ENCODE measurements at regions not wholly inside any gene's neighbourhood (a gene's known extent, or its start where the extent isn't known, plus 50 kb on each side); places are given as distances from the start of the nearest gene placed in this dataset.
A peak's percentile ranks its signal among the peaks of the same experiment; 100 is the strongest.

- Histone ChIP-seq H3K9me2 (ENCODE audit: insufficient read depth, low read length) (no peaks in the 10 kb centered on the region), H2AFZ (ENCODE audit: low read length) (peak overlapping the region; percentile 39; the same call in 1 of the 2 replicates), H3K4me3 (ENCODE audit: low read depth, low read length, poor library complexity, severe bottlenecking) (no peak overlapping the region), H3K4me1 (ENCODE audit: insufficient read depth, low read length, poor library complexity, severe bottlenecking) (peaks cover 14% of the 10 kb centered on the region), H3K9me3 (ENCODE audit: low read length) (no peaks in the 10 kb centered on the region), H3K4me2 (ENCODE audit: low read length) (no peak overlapping the region), H3K27ac (ENCODE audit: low read depth, low read length, poor library complexity, severe bottlenecking) (no peak overlapping the region), H3K79me2 (ENCODE audit: insufficient read depth, low read depth, low read length) (no peaks in the 10 kb centered on the region), H4K20me1 (ENCODE audit: insufficient read depth, low read length) (no peaks in the 10 kb centered on the region), H3K36me3 (ENCODE audit: insufficient read depth, low read length) (no peaks in the 10 kb centered on the region)
- DNase-seq (ENCODE audit: low spot score): no peak
- POLR2A ChIA-PET: interaction anchor here (1.0 kb wide), 1 partner anchor 54 kb away, joined by 3 read pairs; no protein-coding TSS in a partner anchor
- no peak for TF ChIP-seq EZH2phosphoT487 (IDR thresholded peaks at IDR 0.05; ENCODE audit: borderline replicate concordance, low read depth, low read length)
- no peak for TF ChIP-seq CTCF (conservative IDR thresholded peaks at IDR 0.05; ENCODE audit: low read length)
- intact Hi-C loops (cut with micrococcal nuclease; ENCODE audit: unreplicated experiment): no loop called here
- CTCF ChIA-PET (ENCODE audit: unreplicated experiment): no interaction called here
- BruUV-seq (replicated peaks): no TSS peak
Measured at GRCh38 chr7:81873559-81873958, 103.7 kb upstream of the HGF start.

- no peak overlapping the region for H3K27ac ChIP-seq (ENCODE audit: low read depth, low read length, poor library complexity, severe bottlenecking)
- H3K4me3 ChIP-seq (ENCODE audit: low read depth, low read length, poor library complexity, severe bottlenecking): no peak overlapping the region
- H4K20me1 ChIP-seq (ENCODE audit: insufficient read depth, low read length): no peaks in the 10 kb centered on the region
- no peak for DNase-seq (ENCODE audit: low spot score)
- H3K79me2 ChIP-seq (ENCODE audit: insufficient read depth, low read depth, low read length): no peaks in the 10 kb centered on the region
- peaks cover 14% of the 10 kb centered on the region for H3K4me1 ChIP-seq (ENCODE audit: insufficient read depth, low read length, poor library complexity, severe bottlenecking)
- H3K4me2 ChIP-seq (ENCODE audit: low read length): no peak overlapping the region
- BruUV-seq (replicated peaks): no TSS peak
- no peaks in the 10 kb centered on the region for H3K9me2 ChIP-seq (ENCODE audit: insufficient read depth, low read length)
- ChIA-PET POLR2A (interaction anchor here (0.7 to 1.8 kb wide), 3 partner anchors 27 to 47 kb away, joined by 3 to 5 read pairs (median 4); no protein-coding TSS in a partner anchor), CTCF (ENCODE audit: unreplicated experiment) (no interaction called here)
- peak overlapping the region; percentile 39; the same call in 1 of the 2 replicates for H2AFZ ChIP-seq (ENCODE audit: low read length)
- no peaks in the 10 kb centered on the region for H3K36me3 ChIP-seq (ENCODE audit: insufficient read depth, low read length)
- intact Hi-C loops (cut with micrococcal nuclease; ENCODE audit: unreplicated experiment): no loop called here
- no peaks in the 10 kb centered on the region for H3K9me3 ChIP-seq (ENCODE audit: low read length)
- TF ChIP-seq EZH2phosphoT487 (IDR thresholded peaks at IDR 0.05; ENCODE audit: borderline replicate concordance, low read depth, low read length): no peak
- no peak for TF ChIP-seq CTCF (conservative IDR thresholded peaks at IDR 0.05; ENCODE audit: low read length)
Measured at GRCh38 chr7:81871606-81872265, 101.9 kb upstream of the HGF start.

GRCh38 chr7:81870608-81871007 is 100.8 kb upstream of the HGF start:
- no peak overlapping the region for H2AFZ ChIP-seq (ENCODE audit: low read length)
- intact Hi-C loops (cut with micrococcal nuclease; ENCODE audit: unreplicated experiment): no loop called here

More at GRCh38 chr7:81870608-81871007, 100.8 kb upstream of the HGF start:
- Histone ChIP-seq H3K79me2 (ENCODE audit: insufficient read depth, low read depth, low read length) (no peaks in the 10 kb centered on the region), H3K9me2 (ENCODE audit: insufficient read depth, low read length) (no peaks in the 10 kb centered on the region), H3K9me3 (ENCODE audit: low read length) (no peaks in the 10 kb centered on the region), H3K27ac (ENCODE audit: low read depth, low read length, poor library complexity, severe bottlenecking) (no peak overlapping the region), H3K36me3 (ENCODE audit: insufficient read depth, low read length) (no peaks in the 10 kb centered on the region), H3K4me3 (ENCODE audit: low read depth, low read length, poor library complexity, severe bottlenecking) (no peak overlapping the region), H3K4me1 (ENCODE audit: insufficient read depth, low read length, poor library complexity, severe bottlenecking) (peaks cover 14% of the 10 kb centered on the region), H4K20me1 (ENCODE audit: insufficient read depth, low read length) (no peaks in the 10 kb centered on the region), H3K4me2 (ENCODE audit: low read length) (no peak overlapping the region)
- POLR2A ChIA-PET: interaction anchor here (0.7 to 1.8 kb wide), 4 partner anchors 8 to 48 kb away, joined by 3 to 5 read pairs (median 4); no protein-coding TSS in a partner anchor
- CTCF ChIA-PET (ENCODE audit: unreplicated experiment): no interaction called here
- BruUV-seq (replicated peaks): no TSS peak
- no peak for DNase-seq (ENCODE audit: low spot score)
- TF ChIP-seq EZH2phosphoT487 (IDR thresholded peaks at IDR 0.05; ENCODE audit: borderline replicate concordance, low read depth, low read length) (no peak), CTCF (conservative IDR thresholded peaks at IDR 0.05; ENCODE audit: low read length) (no peak)
